Medulla oblongata (tissue), 1 donor: ENCODE measurements at regions not wholly inside any gene's neighbourhood (a gene's known extent, or its start where the extent isn't known, plus 50 kb on each side); places are given as distances from the start of the nearest gene placed in this dataset.
"Not testable (repeated sequence)": the region's sequence is repeated elsewhere in the genome, so short reads cannot be mapped to it uniquely, and the experiment has no call there.

Experiments used
- DNase-seq: peaks from one replicate; pipeline ENCODE4 v3.0.0-alpha.2; 2015; ENCODE audit errors: extremely low spot score

DNA sequence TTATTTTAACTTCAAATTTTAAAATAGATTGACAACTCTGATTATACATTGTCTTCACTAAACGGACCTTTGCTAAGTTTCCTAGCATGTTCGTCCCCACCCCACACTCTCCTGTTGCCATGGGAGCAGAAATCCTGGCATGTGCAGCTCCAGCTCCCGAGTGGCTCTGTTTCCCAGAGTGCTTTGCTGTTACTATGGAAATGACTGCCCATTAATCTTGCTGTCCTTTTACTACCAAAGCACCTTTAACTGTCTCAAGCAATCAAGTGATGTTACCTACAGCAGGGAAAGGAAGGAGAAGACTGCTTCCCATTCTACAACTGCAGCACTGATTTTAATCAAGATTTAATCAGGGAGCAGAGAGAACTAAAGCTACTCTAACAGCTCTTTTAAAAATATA, 212.0 kb upstream of the KIF2A start:
- DNase-seq, result peak; percentile 65

DNA sequence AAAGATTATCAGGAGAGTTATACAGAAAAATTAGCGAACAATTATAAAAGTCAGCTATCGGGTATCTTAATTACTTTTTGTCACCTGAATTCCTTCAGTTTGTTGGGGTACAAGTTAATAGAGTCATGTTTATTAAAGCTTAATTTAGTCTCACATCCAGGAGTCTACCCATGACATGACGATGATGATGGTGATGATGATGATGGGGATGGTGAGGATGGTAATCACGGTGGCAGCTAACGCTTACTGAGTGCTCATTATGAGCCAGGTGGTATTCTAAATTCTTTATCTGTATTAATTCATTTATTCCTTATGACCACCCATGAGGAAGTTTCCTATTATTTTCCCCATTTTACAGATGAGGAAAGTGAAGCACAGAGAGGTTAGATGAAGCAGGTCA, 208.6 kb upstream of the KIF2A start:
- no peak for DNase-seq

DNA sequence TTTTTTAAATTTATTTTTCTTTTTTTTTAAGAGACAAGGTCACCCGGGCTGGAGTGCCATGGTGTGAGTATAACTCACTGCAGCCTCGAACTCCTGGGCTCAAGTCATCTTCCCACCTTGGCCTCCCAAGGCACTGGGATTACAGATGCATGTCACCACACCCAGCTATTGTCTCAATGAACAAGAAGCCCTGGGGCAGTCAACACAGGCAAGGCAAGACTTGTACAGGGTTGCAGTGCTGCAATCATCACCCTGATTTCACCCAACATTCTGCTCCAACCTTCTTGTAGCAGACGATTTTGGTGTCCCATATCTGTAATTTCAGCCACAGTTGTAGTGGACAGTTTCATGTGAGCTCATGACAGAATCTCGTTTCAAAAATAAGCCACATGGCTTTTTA, 205.8 kb upstream of the KIF2A start:
- DNase-seq, result no peak

DNA sequence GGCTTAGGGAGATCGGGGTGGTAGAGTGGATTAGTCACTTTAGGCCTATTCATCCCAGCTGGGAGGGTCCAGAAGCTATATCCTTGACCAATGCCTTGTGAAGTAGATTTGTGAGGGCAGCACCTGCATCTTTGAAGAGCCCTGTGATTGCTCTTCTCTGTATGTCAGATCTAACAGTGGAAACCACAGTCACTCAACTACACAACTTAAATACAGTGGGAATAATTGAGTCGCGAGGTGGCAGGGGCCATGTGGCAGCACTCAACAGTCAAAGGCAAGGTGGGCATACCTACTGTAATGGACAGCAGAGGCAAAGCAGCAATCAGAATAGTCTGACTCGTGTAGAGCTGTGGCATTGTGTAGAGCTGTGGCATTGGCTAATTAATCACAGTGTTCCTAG, 202.1 kb upstream of the KIF2A start:
- not testable (repeated sequence) for DNase-seq

DNA sequence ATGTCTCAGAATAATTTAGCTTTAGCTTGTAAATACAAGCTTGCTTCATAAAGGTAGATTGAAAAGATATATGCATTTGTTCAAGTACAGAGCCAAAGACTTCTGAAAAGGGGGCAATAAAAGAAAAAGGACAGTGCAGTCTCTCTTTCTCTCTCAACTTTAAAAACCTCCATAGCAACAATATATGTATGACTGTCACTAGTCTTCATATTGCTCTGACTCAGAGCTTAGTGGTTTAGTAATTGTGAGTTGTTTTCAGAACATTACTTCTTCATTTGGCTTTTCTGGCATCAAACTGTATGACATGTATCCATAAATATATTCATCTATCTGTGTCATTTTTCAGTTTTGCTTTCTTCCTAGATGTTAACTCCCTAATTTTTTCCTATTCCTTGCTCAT, 194.6 kb upstream of the KIF2A start:
- no peak for DNase-seq

DNA sequence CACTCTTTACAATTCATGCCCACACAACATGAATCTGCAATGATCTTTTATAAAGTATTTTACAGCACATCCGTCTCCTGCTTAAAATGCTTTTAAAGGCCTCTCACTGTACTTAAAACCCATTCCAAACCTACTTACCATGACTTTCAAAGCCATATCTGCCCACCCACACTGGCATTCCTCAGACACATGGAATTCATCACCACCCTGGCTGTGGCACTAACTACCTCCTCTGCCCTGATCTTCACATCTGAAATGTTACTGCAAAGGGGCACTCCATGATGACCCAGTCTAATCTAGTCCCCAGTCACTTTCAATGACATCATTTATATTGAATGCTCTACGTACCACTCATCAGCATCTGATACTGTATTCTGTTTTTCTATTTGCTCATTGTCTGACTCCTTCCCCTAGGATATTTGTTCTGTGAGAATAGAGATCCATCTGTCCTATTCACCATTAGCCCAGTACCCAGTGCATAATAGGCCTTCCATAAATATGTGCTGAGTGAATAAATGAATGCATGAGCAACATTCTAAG, 193.2 kb upstream of the KIF2A start:
- no peak for DNase-seq

DNA sequence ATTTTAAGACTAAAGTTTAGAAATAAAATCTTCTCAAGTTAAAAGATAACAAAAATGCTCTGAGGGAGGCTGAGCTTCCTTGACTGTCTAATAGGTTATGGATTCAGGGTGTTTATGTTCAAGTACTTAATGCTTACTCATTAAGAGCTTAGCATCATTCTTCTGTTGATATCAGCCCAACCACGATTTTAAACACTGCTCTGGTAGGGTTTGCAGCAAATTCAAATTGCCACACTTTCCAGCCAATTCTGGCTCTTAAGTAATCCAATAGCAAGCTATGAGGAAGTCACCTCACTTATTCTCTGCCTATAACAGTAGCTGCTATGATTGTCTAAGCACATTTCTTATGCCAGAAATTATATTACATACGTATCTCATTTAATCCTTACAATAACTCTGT, 191.0 kb upstream of the KIF2A start:
- no peak for DNase-seq

DNA sequence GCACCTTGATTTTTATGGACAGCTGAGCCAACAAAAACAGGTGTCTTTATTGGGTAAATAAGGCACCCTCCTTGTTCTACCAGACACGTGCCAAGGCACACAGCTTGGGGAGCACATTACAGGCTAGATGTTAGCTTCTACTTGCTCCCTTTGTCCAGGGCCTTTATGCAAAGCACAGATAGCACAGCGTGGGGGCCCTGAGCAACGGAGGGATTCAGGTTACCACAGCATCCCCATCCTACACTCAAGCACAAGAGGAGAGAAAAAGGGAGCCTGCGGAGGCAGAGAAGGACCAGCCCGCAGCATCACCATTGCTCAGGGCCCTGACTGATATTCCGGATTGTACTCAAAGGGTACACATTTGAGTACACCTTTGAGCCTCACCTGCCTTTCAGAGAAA, 181.7 kb upstream of the KIF2A start:
- DNase-seq, result no peak

DNA sequence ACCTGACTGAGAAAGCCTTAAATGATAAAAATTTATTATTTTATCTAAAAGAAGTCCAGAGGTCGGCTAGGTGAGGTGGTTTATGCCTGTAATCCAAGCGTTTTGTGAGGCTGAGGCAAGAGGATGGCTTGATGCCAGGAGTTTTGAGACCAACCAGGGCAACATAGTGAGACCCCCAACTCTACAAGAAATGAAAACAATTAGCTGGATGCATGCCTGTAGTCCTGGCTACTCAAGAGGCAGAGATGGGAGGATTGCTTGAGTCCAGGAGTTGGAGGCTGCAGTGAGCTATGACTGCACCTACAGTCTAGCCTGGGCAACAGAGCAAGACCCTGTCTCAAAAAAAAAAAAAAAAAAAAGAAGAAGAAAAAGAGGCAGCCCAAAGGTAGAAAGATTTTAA, 179.9 kb upstream of the KIF2A start:
- no peak for DNase-seq

DNA sequence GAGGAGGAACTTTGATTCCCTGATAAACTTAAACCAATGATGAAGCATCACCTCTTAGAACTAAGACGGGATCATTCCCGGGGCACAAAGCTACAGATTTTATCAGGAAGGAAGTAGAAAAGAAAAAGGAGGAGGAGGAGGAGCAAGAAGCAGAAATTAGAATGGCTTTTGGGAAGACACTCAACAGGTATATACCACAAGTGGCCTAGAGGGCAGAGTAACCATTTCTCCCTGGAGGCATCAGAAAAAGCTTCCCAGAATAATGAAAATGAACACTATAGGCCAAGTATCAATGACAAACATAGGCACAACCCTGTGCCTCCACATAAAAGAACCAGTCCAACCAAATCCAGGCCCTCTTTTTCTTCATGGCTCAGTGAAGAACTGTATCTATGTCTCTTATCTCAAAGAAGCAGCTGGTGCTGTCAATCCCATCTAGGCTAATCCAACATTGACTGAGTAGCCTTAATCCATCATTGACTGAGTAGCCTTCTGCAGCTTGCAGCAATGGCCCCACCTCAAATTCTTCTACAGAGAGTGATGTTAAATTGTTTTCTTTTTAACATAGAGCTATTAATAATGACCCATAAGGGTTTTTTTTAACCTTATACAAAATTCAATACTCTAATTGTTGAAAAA, 178.8 kb upstream of the KIF2A start:
- DNase-seq, result no peak

DNA sequence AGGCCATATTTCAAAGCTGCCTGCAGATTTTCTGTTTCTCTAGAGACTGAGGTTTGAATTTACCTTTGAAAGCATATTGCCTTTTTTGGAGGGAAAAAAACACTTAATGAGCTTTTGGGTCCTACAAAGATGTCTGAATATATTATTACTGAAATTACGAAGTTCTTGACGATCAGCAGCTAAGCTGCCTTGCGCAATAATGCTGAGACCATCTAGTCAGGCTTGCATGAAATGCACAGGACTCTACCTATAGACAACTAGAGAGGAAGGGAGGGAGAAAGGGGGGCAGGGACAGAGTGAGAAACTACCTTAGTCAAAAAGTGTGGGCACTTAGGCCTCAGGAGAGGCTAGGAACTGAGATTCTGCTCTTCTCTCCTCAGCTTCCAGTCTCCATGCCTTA, 175.9 kb upstream of the KIF2A start:
- no peak for DNase-seq

DNA sequence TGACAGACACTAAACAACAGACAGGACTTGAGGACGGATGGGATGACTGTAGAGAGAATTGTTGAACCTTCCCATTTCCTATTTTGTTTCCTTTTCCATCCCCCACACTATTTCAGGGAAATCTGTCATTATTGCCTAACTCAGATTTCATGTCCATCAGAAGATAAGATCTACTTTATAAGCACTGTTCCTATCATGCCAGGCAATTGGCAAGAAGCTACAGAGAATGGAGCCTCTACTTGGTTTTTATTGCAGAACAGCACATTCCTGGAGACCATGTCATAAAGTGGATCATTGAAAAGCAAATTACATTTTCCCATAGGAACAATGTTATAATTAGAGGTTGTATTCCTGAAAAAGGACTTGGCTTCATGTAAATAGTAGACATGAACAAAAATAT, 173.7 kb upstream of the KIF2A start:
- DNase-seq, result no peak

DNA sequence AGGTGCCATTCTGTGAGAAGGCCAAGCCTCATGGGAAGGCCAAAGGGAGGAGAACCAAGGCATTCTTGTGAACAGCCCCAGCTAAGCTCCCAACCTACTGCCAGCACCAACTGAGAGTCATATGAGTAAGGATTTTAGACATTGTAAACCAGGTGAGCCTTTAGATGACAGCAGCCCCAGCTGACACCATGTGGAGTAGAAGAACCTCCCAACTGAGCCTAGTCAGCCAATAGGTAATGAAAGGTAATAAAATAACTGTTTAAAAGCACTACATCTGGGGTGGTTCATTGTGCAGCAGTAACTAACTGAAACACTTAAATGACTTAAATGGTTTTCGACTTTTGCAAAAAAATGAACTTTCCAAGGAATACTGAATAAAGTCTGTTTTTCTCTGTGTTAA, 172.6 kb upstream of the KIF2A start:
- DNase-seq, result no peak

DNA sequence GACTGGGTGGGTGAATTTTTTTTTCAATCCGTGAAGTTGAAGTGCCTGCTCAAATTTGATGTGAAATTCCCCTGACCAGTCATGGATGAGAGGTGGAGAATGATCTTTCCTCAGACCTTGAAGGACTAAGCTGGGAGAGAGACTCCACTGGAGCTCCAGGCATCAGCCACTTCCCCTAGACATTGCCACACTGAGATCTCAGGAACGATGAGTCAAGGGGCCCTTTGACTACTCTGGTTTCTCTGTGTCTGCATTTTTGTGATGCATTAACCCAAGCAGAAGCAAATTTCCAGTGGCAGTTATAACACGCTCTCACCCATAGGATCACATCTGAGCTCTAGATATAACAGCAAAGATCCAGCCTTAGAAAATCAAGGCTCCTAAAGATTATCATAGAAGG, 171.2 kb upstream of the KIF2A start:
- no peak for DNase-seq

DNA sequence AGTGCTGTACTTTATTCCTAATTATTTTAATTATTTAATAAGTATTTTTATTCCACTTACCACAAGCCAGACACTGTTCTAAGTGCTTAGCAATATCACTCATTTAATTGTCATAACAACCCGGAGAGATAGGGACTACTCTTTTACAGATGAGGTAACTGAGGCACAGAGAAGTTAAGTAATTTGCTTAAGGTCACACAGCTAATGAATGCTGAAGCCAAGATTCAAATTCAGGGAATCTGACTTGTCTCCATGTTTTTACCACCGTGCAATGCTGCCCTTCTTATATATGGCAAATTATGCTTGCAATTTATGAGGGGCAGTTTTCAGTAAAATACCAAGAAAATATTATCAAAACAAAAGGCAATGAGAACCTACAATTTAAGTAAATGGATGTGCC, 168.4 kb upstream of the KIF2A start:
- no peak for DNase-seq

DNA sequence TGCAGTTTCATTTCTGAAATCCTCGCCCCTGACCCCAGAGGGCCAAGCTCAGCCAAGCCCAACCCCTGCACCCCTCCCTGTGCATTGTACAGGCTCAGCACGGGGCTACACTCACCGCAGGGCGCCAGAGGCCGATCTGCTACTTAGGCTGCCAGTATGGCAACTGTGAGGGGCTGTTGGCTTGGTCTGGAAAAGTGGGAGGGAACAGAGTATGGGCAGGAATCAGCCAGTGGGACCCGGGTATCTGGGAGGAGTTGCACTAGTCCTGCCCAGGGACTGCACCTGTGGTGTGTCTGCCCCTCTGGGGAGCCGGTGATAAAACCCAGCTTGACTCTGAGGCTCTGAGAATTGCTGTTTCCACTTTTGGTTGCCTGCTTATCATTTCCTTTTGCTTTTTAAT, 167.4 kb upstream of the KIF2A start:
- DNase-seq, result no peak

DNA sequence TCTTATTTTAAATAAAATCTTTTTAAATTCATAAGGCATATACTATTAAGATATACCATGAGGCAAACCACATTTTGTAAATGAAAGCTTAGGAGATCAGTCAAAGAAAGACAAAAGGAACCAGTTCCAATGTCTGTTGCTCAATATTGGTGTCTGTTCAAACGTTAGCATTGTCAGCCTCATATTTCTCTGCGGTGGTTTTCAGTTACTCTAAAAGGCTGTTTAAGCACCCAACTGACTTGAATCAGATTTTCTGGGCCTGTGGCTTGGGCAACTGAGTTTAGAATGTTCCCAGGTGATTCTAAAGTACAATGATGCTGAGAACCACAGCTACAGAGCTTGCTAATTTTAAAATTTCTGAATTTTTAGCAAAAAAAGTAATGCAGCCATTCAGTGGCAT, 166.3 kb upstream of the KIF2A start:
- no peak for DNase-seq

DNA sequence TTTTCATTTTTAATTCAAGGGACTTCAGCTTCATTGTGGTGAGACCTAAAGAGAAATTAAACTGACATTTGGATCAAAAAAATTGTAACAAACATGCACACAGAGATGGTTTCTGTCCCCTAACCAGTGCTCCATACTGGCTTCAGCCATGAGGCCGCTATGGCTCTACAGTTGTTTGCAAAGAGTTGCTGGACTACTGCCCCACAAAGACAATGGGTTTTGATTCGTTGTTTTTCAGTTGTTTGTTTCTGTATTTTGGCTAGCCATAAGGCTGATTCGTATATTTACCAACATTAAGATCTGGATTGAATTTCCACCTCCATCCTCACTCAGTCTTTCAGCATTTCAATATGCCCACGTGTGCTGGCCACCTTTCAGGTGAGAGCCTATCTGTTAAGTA, 163.7 kb upstream of the KIF2A start:
- peak; percentile 26 for DNase-seq

DNA sequence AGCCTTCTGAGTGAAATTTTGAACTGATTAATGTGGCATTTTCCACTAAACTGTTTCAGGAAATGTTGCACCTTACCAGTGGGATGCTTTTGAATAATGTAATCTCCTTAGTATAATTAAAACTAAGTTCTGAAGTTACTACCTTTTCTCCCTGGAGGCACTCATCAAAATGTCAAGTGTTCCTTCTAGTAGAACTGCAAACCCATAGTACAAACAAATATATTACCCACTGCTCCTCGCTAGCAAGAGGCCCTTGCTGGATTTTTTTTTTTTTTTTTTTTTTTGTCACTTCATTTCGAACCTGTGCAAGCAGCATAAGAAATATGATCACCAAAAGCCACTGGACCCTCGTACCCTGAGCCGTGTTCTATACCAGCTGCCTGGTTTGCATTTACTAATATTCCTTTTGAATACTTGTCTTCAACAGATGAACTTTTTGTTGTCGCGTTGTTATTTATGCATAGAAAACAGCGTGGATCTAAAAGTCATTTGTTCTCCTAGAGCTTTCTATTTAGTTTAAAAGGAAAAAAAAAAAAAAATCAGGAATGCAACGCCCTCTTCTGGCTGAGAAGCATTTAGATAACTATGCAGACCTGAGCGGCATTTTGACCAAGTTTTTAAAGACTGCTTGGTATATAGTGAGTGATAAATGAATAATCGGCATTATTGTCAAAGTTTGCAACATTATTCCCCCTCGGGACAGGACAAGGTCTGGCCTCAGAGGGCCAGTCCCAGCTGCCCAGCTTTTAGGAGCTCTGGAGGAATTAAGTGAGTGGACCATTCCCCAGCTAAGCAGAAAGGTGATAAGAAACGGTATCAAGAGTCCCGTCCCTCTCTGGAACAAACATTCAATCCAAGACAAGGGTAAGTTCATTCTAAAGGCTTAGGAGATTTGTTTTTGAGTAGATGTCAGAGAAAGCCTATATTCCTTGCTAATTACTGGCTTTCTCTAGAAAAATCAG, 162.5 kb upstream of the KIF2A start:
- peak; percentile 69 for DNase-seq

DNA sequence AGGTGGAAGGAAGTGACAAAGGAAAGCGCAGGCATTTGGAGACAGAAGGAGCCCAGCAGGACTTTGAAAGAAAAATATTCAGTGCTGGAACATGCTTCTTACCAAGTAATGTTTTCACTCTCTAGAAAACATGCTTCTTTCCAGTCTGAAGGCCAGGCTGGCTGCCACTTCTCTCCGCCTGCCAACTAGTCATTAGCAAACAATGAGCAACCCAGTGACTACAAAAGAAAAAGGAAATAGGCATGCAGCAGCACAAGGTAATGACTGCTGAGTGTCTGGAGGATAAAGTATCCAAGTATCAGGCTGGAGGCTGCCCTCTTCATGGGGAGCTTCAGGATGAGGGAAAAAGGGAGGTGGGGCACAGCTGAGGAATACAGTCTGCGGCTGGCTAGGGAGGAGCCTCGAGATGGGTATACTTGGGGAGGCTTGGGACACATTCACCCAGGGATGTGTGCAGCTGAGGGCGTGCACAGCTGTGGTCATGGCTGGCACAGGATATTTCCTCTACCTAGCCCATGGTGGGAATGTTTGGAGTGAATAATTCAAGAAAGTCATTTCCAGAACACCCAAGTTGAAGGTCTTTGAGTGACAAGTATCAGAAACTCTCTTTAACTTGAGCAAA, 161.5 kb upstream of the KIF2A start:
- peak; percentile 60 for DNase-seq

DNA sequence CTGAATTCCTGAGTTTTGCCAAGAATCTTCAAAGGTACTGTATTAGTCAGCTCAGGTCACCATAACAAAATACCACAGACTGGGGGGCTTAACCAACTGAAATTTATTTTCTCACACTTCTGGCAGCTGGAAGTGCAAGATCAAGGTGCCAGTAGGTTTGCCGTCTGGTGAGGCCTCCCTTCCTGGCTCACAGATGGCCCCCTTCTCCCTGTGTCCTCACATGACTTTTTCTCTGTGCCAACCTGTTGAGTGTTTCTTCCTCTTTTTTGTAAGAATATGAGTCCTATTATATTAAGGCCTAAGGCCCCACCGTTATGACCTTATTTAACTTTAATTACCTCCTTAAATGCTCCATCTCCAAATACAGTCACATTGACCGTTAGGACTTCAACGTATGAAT, 156.1 kb upstream of the KIF2A start:
- DNase-seq, result no peak

DNA sequence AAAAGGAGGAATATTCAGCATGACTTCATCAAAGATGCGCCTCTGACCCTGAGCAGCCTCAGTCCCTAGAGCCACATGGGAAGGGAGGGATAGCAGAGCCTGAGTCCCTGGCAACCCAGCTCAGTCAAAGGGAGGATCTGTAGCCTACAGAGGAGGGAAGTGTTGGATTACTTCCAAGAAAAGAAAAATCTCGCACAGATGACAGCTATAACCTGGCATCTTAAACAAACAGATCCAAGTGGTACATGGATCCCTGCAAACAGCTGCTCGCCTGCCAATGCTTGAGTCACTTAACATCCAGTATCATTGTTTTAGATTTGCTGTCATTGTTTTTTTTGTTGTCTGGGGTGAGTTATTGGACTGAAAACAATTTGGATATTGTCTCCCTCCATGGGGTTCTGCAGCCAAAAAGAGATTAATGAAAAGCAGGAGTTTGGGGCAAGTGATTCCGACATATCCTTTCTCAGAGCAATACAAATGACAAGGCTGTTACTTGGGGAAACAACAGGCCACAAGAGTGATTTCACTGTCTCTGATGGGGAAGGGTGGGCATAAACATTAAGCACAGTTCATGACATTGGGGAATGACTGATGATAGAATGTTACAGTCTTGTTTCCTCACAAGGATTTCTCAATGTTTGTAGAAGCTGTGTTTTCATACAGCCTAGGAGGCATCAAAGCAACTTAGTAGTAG, 153.5 kb upstream of the KIF2A start:
- DNase-seq, result peak; percentile 41
